MM.1S (cell line): ENCODE measurements at regions not wholly inside any gene's neighbourhood (a gene's known extent, or its start where the extent isn't known, plus 50 kb on each side); places are given as distances from the start of the nearest gene placed in this dataset.

ENCODE experiments used
- CTCF ChIP-seq: fragments of 300-600 bp; sonication (generic); IDR thresholded peaks from 2 replicates; pipeline ENCODE4 v1.5.1; 2016; ENCODE audit warnings: antibody characterized with exemption, low read length, mixed read lengths
- EZH2 ChIP-seq: fragments of 300-600 bp; sonication (generic); optimal IDR thresholded peaks from 2 replicates; pipeline ENCODE3; 2017; ENCODE audit warnings: low read depth, mild to moderate bottlenecking, antibody characterized with exemption, low read length, mixed read lengths

- TF ChIP-seq CTCF: no peak
- TF ChIP-seq EZH2: no peak
Measured at GRCh38 chr12:93050026-93050747, 121.1 kb upstream of the EEA1 start.
